ENCODE measurements at regions not wholly inside any gene's neighbourhood (a gene's known extent, or its start where the extent isn't known, plus 50 kb on each side); places are given as distances from the start of the nearest gene placed in this dataset.

DNA sequence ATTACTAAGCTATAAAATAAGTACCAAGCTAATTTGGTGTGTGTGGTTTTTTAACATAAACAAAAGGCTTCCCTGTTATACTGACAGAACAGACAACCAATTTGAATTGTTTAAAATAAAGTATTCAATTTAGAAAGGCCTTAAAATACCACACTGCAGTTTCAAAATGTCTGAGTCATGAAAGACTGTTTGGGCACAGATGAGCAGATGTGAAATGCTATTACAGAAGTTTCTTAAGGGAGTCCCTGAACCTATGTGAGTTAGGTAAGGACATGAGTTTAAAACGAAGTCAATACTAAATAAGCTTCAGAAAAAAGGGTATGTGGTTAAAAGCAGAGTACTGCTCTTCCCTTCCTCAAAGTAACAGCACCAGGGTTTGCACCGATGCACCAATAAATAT lies 69.7 kb upstream of the SETMAR start:
- 13% methylated on average over 1 of the region's 2 CpGs for WGBS (ENCODE audit: insufficient coverage)
- H3K36me3 ChIP-seq (replicated peaks in 1 of 2; ENCODE audit: control extremely low read depth in 1 of 2, control insufficient read depth in 1 of 2, extremely low read depth in 1 of 2, insufficient read depth in 2 of 2, low read length in 1 of 2): no peaks in the 10 kb centered on the region
- H3K9me3 ChIP-seq (ENCODE audit: control extremely low read depth in 1 of 3, control insufficient read depth in 2 of 3, insufficient read depth in 1 of 3, low read length in 2 of 3): no peaks in the 10 kb centered on the region
- Mint-ChIP-seq H3K9me3 (ENCODE audit: insufficient read depth) (no peaks in the 10 kb centered on the region), H3K4me3 (no peak overlapping the region), H3K27ac (no peak overlapping the region), H3K4me1 (peaks cover 21% of the 10 kb centered on the region), H3K27me3 (no peaks in the 10 kb centered on the region)
- no peaks in the 10 kb centered on the region for H3K79me2 ChIP-seq (ENCODE audit: control insufficient read depth, insufficient read depth, low read length)
- H3K4me2 ChIP-seq (replicated peaks; ENCODE audit: low read depth, low read length, poor library complexity, severe bottlenecking): no peak overlapping the region
- no peaks in the 10 kb centered on the region for H4K20me1 ChIP-seq (ENCODE audit: control insufficient read depth, insufficient read depth, low read length, poor library complexity, severe bottlenecking)
- H3K27ac ChIP-seq (ENCODE audit: low read length in 2 of 2): no peak overlapping the region
- DNase-seq: no peak
- no peak for ATAC-seq (ENCODE audit: low read depth)
- TF ChIP-seq, protein P1, sequence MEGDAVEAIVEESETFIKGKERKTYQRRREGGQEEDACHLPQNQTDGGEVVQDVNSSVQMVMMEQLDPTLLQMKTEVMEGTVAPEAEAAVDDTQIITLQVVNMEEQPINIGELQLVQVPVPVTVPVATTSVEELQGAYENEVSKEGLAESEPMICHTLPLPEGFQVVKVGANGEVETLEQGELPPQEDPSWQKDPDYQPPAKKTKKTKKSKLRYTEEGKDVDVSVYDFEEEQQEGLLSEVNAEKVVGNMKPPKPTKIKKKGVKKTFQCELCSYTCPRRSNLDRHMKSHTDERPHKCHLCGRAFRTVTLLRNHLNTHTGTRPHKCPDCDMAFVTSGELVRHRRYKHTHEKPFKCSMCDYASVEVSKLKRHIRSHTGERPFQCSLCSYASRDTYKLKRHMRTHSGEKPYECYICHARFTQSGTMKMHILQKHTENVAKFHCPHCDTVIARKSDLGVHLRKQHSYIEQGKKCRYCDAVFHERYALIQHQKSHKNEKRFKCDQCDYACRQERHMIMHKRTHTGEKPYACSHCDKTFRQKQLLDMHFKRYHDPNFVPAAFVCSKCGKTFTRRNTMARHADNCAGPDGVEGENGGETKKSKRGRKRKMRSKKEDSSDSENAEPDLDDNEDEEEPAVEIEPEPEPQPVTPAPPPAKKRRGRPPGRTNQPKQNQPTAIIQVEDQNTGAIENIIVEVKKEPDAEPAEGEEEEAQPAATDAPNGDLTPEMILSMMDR (IDR thresholded peaks at IDR 0.05): no peak
- no peak for TF ChIP-seq EZH2 (IDR thresholded peaks at IDR 0.05; ENCODE audit: borderline replicate concordance, insufficient read depth, low read depth, low read length, poor library complexity, severe bottlenecking)
- ChIA-PET POLR2A (no interaction called here), CTCF (no interaction called here)
- peaks cover 0 to 10% of the 10 kb centered on the region in 2 donors for H3K4me1 ChIP-seq (ENCODE audit: control insufficient read depth in 2 of 2, insufficient read depth in 2 of 2, low read length in 2 of 2)
- H3K27me3 ChIP-seq (replicated peaks in 1 of 4; ENCODE audit: control extremely low read depth in 1 of 4, control insufficient read depth in 3 of 4, insufficient read depth in 4 of 4, low read length in 3 of 4): no peaks in the 10 kb centered on the region
- intact Hi-C loops (cut with micrococcal nuclease): no loop called here
- H3K4me3 ChIP-seq (ENCODE audit: control extremely low read depth in 1 of 5, extremely low read depth in 1 of 5, insufficient read depth in 1 of 5, low read depth in 2 of 5, low read length in 4 of 5): no peak overlapping the region
- H3K9ac ChIP-seq (ENCODE audit: low read length): no peak overlapping the region
- H2AFZ ChIP-seq (ENCODE audit: insufficient read depth, low read depth, low read length, poor library complexity, severe bottlenecking): no peak overlapping the region

DNA sequence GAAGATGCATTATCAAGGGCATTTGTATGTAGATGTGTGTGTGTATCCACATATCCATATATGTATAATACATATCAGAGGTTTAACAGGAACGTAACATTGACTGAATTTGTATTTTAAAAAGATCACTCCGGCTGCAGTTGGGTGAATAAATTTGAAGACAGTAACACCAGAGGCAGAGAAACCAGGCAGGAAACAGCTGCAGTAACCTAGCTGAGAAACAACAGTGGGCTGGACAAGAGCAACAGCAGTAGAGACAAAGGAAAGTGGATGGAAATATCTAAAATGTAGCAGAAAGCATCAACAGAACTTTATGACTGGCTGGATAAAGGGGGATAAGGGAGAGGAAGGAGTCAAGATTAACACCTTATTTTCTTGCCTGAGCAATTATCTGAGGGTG lies 68.3 kb upstream of the SETMAR start:
- Mint-ChIP-seq H3K27ac (no peak overlapping the region), H3K4me3 (no peak overlapping the region), H3K9me3 (ENCODE audit: insufficient read depth) (no peaks in the 10 kb centered on the region), H3K4me1 (peaks cover 21% of the 10 kb centered on the region), H3K27me3 (no peaks in the 10 kb centered on the region)
- Histone ChIP-seq H3K9me3 (ENCODE audit: control extremely low read depth in 1 of 3, control insufficient read depth in 2 of 3, insufficient read depth in 1 of 3, low read length in 2 of 3) (no peaks in the 10 kb centered on the region), H4K20me1 (ENCODE audit: control insufficient read depth, insufficient read depth, low read length, poor library complexity, severe bottlenecking) (no peaks in the 10 kb centered on the region), H3K36me3 (replicated peaks in 1 of 2; ENCODE audit: control extremely low read depth in 1 of 2, control insufficient read depth in 1 of 2, extremely low read depth in 1 of 2, insufficient read depth in 2 of 2, low read length in 1 of 2) (no peaks in the 10 kb centered on the region), H3K79me2 (ENCODE audit: control insufficient read depth, insufficient read depth, low read length) (no peaks in the 10 kb centered on the region), H3K27ac (ENCODE audit: low read length in 2 of 2) (no peak overlapping the region), H3K4me1 (ENCODE audit: control insufficient read depth in 2 of 2, insufficient read depth in 2 of 2, low read length in 2 of 2) (peaks cover 0 to 10% of the 10 kb centered on the region in 2 donors), H2AFZ (ENCODE audit: insufficient read depth, low read depth, low read length, poor library complexity, severe bottlenecking) (no peak overlapping the region), H3K27me3 (replicated peaks in 1 of 4; ENCODE audit: control extremely low read depth in 1 of 4, control insufficient read depth in 3 of 4, insufficient read depth in 4 of 4, low read length in 3 of 4) (no peaks in the 10 kb centered on the region), H3K4me3 (ENCODE audit: control extremely low read depth in 1 of 5, extremely low read depth in 1 of 5, insufficient read depth in 1 of 5, low read depth in 2 of 5, low read length in 4 of 5) (no peak overlapping the region), H3K4me2 (replicated peaks; ENCODE audit: low read depth, low read length, poor library complexity, severe bottlenecking) (no peak overlapping the region), H3K9ac (ENCODE audit: low read length) (no peak overlapping the region)
- intact Hi-C loops (cut with micrococcal nuclease): no loop called here
- 17% methylated on average over 1 of the region's 2 CpGs for WGBS (ENCODE audit: insufficient coverage)
- ChIA-PET CTCF (no interaction called here), POLR2A (no interaction called here)
- ATAC-seq (ENCODE audit: low read depth): no peak
- DNase-seq: no peak
- TF ChIP-seq, protein P1 (IDR thresholded peaks at IDR 0.05): no peak
- no peak for TF ChIP-seq EZH2 (IDR thresholded peaks at IDR 0.05; ENCODE audit: borderline replicate concordance, insufficient read depth, low read depth, low read length, poor library complexity, severe bottlenecking)

Data from B cell (primary cell).